CD1c-positive myeloid dendritic cell (primary cell): ENCODE measurements at regions not wholly inside any gene's neighbourhood (a gene's known extent, or its start where the extent isn't known, plus 50 kb on each side); places are given as distances from the start of the nearest gene placed in this dataset.
"Not testable (repeated sequence)": the region's sequence is repeated elsewhere in the genome, so short reads cannot be mapped to it uniquely, and the experiment has no call there.

Experiments
- DNase-seq: peaks from one replicate; pipeline ENCODE4 v3.0.0-alpha.2; 2016; ENCODE audit errors: extremely low spot score

DNA sequence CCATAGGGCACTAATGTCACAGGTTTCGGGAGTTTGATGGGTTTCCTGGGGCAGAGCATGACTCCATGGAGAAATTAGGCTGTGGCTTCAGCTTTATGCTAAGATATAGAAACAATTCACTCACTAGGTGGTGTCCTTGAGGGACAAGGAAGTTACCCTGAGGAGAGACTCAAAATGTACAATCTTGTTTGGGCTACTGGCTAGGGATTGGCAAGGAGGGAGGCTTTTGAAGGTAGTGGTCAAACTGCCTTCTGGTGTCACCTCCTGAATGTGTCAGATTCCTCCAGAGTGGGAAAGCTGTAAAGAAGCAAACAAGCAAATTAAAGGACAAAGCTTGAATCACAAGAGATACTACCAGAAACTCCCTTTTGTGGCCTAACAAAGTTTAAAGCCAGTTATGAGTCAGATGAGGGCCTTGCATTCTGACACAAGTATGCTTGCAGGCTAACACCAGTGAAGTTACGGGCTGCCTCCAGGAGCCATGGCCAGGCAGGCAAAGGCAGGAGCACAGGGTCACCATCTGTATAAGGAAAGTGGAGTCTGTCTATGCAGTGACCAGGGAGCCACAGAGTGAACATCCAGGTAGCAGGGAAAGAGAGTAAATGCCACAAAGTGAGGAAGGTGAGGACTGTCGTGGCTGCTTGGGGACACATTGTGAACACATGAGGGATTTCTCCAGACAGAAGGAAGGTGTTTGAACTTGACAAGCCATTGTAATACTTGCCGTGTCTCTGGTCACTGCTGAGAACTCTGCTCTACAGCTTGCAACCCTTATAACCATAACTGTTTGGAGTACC is 107.7 kb upstream of the DTNBP1 start:
- DNase-seq = no peak

- DNase-seq = no peak
Observed at GRCh38 chr6:15769511-15770018, 106.7 kb upstream of the DTNBP1 start.

- DNase-seq = no peak
Observed at GRCh38 chr6:15768999-15769398, 106.2 kb upstream of the DTNBP1 start.

DNA sequence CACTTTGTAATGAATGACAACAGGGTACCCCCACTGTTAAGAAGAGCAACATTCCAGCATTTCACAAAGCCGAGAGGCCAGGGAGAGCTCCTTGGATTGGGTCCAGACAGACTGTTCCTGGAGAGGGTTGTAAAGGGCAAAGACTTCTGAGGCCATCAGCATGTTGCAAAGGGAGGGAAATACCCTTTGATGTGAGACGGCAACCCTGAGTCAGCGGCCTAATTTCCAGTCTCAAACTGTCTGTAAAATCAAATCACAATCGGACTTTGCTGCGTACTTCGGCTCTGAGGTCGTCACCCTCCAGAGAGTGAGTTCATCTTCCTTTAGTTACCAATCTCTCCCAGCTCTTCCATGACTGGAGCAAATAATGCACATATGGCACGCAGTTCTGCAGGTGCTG is 101.0 kb upstream of the DTNBP1 start:
- no peak for DNase-seq

- no peak for DNase-seq
Observed at GRCh38 chr6:15763364-15763763, 100.5 kb upstream of the DTNBP1 start.

DNA sequence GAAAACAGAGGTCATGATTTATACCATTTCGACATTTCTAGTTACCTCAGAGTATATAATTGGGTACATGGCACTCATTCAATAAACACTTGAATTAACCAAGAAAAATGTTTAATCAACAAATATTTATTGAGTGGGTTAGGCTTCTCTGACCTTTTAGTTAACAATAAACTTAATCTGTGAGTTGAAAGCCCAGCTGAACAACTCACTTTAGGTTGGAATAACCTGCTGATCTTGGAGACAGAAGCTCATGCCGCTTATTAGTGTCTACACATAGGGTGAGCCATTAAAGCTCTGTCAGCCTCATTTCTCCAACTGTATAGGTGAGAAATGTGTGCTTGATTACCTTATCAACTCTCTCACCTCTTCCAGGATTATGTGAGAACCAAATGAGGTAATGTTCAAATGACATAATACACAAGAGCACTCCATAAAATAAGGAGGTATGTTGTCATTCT is 98.2 kb upstream of the DTNBP1 start:
- DNase-seq = no peak

GRCh38 chr6:15758631-15759215 is 95.9 kb upstream of the DTNBP1 start:
- no peak for DNase-seq

- DNase-seq = no peak
Observed at GRCh38 chr6:15755526-15755925, 92.7 kb upstream of the DTNBP1 start.

DNA sequence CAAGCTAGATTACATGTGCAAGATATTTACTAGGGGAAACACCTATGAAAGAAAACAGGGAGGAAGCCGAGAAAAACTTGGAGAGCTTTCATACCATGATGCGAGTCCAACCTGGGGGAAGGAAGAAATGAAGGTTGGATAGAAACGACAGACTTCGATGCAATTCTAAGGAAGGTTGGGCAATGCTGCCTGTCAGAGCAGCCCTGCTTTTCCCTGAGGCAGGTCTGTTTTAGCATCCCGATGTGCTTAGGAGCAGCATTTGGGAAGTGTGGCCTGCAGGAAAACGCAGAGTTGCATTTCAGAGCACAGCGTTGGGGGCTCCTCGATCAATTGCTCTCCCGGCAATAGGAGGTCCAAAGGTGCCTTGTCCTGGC is 91.9 kb upstream of the DTNBP1 start:
- DNase-seq = no peak

DNA sequence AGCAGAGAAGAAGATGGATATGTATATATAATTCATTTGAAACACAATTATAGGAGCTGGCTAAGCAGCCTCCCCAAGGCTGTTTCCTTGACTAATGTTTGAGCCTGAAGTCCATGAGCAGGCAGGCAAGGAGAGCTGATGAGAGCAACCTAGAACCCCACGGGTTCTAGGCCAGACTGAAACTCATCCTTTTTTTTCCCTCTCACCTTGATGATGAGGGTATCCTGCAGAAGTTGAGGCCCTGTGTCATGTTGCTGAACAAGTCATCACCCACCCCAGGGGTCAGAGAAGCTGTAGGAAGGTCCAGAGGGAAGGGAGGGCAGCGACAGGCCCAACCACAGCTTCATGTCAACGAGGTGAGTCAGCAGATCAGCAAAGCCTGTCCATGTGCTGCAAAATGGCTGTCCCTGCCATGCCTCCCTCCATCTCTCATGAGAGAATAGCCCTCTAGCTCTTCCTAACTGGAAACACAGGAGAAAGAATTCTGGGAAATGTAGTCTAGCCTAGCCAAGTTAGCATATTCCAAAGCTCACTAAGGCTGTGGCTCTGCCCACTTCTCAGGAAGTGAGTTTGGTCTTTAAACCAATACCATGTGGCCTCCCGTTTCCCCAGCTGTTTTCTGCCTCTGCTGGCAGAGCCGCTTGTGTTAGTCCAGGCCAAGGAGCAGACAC is 91.3 kb upstream of the DTNBP1 start:
- no peak for DNase-seq

DNA sequence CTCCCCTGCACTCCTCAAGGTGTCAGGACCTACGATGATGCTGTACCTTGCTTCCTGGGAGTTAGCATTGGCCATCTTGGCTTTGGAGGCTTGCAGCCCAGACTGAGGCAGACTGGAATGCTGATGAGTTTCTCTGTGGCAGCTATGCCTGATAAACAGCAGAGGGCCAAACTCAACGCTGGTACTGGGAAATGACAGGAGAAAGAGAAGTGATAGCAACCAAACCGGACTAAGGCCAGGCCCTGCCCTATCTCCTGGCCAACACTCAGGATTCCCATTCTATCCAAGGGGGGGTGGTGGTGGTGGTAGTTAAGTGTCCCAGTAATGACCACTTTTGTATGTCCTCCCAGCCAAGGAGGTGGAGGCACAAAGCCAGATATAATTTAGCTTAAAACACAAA is 90.0 kb upstream of the DTNBP1 start:
- no peak for DNase-seq

GRCh38 chr6:15751721-15752350 is 89.0 kb upstream of the DTNBP1 start:
- no peak for DNase-seq

DNA sequence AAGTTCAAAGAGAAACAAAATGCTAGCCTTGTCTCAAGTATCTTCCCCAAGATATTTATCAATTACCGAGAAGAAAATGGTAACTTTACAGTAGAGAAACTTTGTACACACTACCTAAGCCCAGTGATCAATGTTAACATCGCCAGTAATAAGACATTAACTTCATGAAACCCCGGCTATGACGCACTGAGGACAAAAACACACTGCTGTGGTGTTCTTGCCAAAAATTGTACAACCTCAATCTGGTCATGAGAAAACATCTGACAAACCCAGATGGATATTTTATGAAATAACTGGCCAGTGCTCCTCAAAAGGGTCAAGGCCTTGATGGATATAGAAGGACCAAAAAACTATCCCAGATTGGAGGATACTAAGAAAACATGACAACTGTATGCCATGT is 85.5 kb upstream of the DTNBP1 start:
- DNase-seq = no peak

DNA sequence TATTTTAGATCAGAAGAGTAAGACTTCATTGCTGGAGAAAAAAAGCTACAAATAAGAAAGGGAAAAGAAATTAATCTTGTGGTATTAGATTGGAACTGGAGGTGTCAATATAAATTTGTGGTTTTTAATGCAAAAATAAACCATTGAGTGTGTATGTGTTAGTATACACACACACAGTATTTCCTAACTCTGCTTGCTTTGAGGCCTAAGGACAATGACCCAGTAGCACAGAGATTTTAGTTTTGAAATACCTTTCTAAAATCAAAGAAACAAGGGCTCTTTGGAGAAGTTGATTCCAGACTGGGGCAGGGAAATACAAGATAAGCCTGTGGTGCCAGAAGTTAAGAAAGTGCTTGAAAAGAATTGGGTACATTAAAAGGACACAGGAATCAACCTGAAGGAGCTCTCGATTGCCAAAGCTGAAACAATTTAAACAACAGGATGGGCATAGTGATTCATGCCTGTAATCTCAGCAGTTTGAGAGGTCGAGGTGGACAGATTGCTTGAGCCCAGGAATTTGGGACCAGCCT is 84.6 kb upstream of the DTNBP1 start:
- DNase-seq = no peak

DNA sequence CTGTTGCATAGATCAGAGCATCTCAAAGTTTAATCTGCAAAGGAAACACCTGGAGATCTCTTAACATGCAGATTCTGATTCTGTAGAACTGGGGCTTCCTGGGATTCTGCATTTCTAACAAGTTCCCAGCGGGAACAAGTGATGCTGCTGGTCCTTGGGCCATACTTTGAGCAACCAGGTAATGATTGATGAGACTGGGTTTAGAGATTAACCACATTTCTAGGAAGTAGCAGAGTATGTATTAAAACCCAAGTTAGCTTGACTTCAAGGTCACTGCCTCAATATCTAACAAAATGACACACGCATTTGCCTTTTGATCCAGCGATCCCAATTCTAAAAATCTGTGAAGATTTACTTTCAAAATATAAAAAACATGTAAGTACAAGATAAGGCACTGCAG is 83.0 kb upstream of the DTNBP1 start:
- no peak for DNase-seq

- DNase-seq = peak; percentile 58
Observed at GRCh38 chr6:15744818-15745402, 82.1 kb upstream of the DTNBP1 start.

DNA sequence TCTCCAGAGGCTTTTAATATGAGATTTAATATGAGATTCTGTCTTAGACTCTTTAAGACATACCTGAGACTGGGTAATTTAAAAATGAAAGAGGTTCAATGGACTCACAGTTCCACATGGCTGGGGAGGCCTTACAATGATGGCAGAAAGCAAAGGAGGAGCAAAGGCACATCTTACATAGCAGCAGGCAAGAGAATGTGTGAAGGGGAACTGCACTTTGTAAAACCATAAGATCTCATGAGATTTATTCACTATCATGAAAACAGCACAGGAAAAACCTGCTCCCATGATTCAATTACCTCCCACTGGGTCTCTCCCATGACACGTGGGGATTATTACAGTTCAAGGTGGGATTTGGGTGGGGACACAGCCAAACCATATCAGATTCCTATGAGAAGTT is 79.2 kb upstream of the DTNBP1 start:
- DNase-seq = not testable (repeated sequence)

- DNase-seq = no peak
Observed at GRCh38 chr6:15741405-15741804, 78.6 kb upstream of the DTNBP1 start.

DNA sequence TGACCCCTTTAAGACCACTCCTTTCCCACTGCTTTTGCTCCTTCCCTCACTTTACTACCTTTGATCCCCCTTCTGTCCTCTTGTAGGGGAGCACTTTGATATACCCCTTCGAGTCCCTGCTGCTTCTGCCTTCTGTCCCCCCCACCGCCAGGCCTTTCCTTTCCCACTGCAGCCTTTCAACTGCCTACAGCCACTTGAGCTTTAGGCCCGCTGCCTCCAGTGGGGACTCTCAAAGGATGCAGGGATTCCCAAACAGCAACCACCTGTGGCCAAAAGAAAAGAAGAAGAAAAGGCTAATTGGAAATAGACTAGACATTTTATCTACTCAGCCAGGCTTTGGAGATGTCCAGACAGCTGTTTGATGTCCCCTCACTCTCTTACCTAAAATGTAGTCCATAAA is 77.0 kb upstream of the DTNBP1 start:
- no peak for DNase-seq

DNA sequence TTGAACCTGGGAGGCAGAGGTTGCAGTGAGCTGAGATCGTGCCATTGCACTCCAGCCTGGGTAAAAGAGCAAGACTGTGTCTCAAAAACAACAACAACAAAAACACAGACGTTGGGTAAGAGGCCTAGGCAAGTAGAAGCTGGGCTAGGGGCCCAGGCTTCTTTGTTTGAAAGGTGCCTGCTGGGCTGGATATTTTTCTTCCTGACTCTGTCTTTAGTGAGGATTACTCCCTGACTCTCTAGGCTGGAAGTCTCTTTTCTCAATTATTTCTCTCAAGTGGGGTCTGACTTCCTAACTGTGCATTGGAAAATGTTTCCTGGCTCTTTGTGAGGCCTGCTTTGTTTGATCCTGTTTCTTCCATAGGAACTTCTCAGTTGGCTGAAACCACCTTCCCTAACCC is 76.5 kb upstream of the DTNBP1 start:
- DNase-seq = no peak

GRCh38 chr6:15738195-15738594 is 75.4 kb upstream of the DTNBP1 start:
- not testable (repeated sequence) for DNase-seq

DNA sequence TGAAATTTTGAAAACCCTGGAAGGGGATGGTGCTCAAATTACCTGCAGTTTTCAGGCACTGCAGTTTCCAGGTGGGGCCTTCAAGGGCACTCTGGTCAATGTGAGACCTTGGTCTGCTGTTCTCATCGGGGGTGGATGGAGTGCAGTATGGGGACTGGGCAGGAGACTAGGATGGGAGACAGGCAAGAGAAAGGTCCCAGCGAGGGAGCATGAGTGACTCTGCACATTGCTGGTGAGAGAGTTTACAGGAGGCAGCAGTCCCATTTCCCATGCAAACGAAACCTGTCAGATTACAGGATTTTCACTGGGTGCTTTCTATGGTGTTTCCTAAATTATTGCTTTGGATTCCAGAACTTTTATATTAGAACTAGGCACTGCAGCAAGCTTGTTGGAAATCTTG is 73.5 kb upstream of the DTNBP1 start:
- DNase-seq = no peak
